MM.1S (cell line): ENCODE measurements at regions not wholly inside any gene's neighbourhood (a gene's known extent, or its start where the extent isn't known, plus 50 kb on each side); places are given as distances from the start of the nearest gene placed in this dataset.
"Not testable (repeated sequence)": the region's sequence is repeated elsewhere in the genome, so short reads cannot be mapped to it uniquely, and the experiment has no call there.

Experiments used
- DNase-seq: peaks from one replicate; pipeline ENCODE4 v3.0.0-alpha.2; 2015
- H2AFZ ChIP-seq: fragments of 300-600 bp; sonication (generic); 2 replicates; pipeline ENCODE4 v1.6.0; 2016; ENCODE audit warnings: antibody characterized with exemption, low read length
- H3F3A ChIP-seq: fragments of 300-600 bp; sonication (generic); 2 replicates; pipeline ENCODE4 v1.6.1; 2016; ENCODE audit warnings: mild to moderate bottlenecking, antibody characterized with exemption, low read length, moderate library complexity, mixed read lengths; ENCODE audit not compliant: insufficient read depth
- H3K27ac ChIP-seq: fragments of 300-600 bp; sonication (generic); 2 replicates; pipeline ENCODE4 v1.5.1; 2016; ENCODE audit warnings: mild to moderate bottlenecking, low read length
- H3K27me3 ChIP-seq: fragments of 300-600 bp; sonication (generic); replicated peaks from 2 replicates; pipeline ENCODE4 v1.6.0; 2016; ENCODE audit warnings: low read length; ENCODE audit not compliant: insufficient read depth
- H3K36me3 ChIP-seq: fragments of 300-600 bp; sonication (generic); replicated peaks from 2 replicates; pipeline ENCODE4 v1.6.1; 2016; ENCODE audit warnings: mild to moderate bottlenecking, low read length, mixed read lengths; ENCODE audit not compliant: insufficient read depth
- H3K4me1 ChIP-seq: fragments of 300-600 bp; sonication (generic); 2 replicates; pipeline ENCODE4 v1.6.1; 2016; ENCODE audit warnings: low read length, mixed read lengths
- H3K4me2 ChIP-seq: fragments of 300-600 bp; sonication (generic); 2 replicates; pipeline ENCODE4 v1.6.0; 2016; ENCODE audit warnings: low read depth, low read length
- H3K4me3 ChIP-seq: fragments of 300-600 bp; sonication (generic); 2 replicates; pipeline ENCODE4 v1.5.1; 2016; ENCODE audit warnings: low read length, mixed read lengths
- H3K79me2 ChIP-seq: fragments of 300-600 bp; sonication (generic); 2 replicates; pipeline ENCODE4 v1.6.1; 2016; ENCODE audit warnings: mixed run types, low read length, mixed read lengths
- H3K9ac ChIP-seq: fragments of 300-600 bp; sonication (generic); 2 replicates; pipeline ENCODE4 v1.6.1; 2016; ENCODE audit warnings: low read length, mixed read lengths
- H3K9me2 ChIP-seq: fragments of 300-600 bp; sonication (generic); replicated peaks from 2 replicates; pipeline ENCODE4 v1.6.1; 2016; ENCODE audit warnings: mild to moderate bottlenecking, low read length, mixed read lengths; ENCODE audit not compliant: insufficient read depth
- H3K9me3 ChIP-seq: fragments of 300-600 bp; sonication (generic); replicated peaks from 2 replicates; pipeline ENCODE4 v1.6.1; 2016; ENCODE audit warnings: mild to moderate bottlenecking, low read length, mixed read lengths; ENCODE audit not compliant: insufficient read depth
- H4K20me1 ChIP-seq: fragments of 300-600 bp; sonication (generic); 2 replicates; pipeline ENCODE4 v1.6.1; 2016; ENCODE audit warnings: mild to moderate bottlenecking, low read length, moderate library complexity, mixed read lengths; ENCODE audit not compliant: insufficient read depth
- EZH2 ChIP-seq: fragments of 300-600 bp; sonication (generic); optimal IDR thresholded peaks from 2 replicates; pipeline ENCODE3; 2017; ENCODE audit warnings: low read depth, mild to moderate bottlenecking, antibody characterized with exemption, low read length, mixed read lengths
- EZH2phosphoT487 ChIP-seq: fragments of 300-600 bp; sonication (generic); IDR thresholded peaks from 2 replicates; pipeline ENCODE4 v1.6.1; 2018; ENCODE audit warnings: antibody characterized with exemption, low read length
- TF ChIP-seq, protein P1 (sequence below): fragments of 300-600 bp; sonication (generic); IDR thresholded peaks from 2 replicates; pipeline ENCODE4 v1.5.1; 2016; ENCODE audit warnings: antibody characterized with exemption, low read length, mixed read lengths

- no peaks in the 10 kb centered on the region for H4K20me1 ChIP-seq
- no peak overlapping the region for H3K4me2 ChIP-seq
- no peaks in the 10 kb centered on the region for H3K36me3 ChIP-seq
- H3K9me3 ChIP-seq, result no peaks in the 10 kb centered on the region
- DNase-seq, result no peak
- H3K9ac ChIP-seq, result no peak overlapping the region
- no peak overlapping the region for H2AFZ ChIP-seq
- no peaks in the 10 kb centered on the region for H3K79me2 ChIP-seq
- TF ChIP-seq, protein P1, sequence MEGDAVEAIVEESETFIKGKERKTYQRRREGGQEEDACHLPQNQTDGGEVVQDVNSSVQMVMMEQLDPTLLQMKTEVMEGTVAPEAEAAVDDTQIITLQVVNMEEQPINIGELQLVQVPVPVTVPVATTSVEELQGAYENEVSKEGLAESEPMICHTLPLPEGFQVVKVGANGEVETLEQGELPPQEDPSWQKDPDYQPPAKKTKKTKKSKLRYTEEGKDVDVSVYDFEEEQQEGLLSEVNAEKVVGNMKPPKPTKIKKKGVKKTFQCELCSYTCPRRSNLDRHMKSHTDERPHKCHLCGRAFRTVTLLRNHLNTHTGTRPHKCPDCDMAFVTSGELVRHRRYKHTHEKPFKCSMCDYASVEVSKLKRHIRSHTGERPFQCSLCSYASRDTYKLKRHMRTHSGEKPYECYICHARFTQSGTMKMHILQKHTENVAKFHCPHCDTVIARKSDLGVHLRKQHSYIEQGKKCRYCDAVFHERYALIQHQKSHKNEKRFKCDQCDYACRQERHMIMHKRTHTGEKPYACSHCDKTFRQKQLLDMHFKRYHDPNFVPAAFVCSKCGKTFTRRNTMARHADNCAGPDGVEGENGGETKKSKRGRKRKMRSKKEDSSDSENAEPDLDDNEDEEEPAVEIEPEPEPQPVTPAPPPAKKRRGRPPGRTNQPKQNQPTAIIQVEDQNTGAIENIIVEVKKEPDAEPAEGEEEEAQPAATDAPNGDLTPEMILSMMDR, result no peak
- no peak for TF ChIP-seq EZH2
- no peaks in the 10 kb centered on the region for H3F3A ChIP-seq
- no peak overlapping the region for H3K27ac ChIP-seq
- no peaks in the 10 kb centered on the region for H3K4me1 ChIP-seq
- no peaks in the 10 kb centered on the region for H3K27me3 ChIP-seq
- no peaks in the 10 kb centered on the region for H3K9me2 ChIP-seq
- no peak overlapping the region for H3K4me3 ChIP-seq
Observed at GRCh38 chr1:143667730-143668129, 304.1 kb downstream of the FAM72C start.

GRCh38 chr1:143666851-143667250 lies 304.9 kb downstream of the FAM72C start:
- no peaks in the 10 kb centered on the region for H3F3A ChIP-seq
- no peaks in the 10 kb centered on the region for H3K9me3 ChIP-seq

DNA sequence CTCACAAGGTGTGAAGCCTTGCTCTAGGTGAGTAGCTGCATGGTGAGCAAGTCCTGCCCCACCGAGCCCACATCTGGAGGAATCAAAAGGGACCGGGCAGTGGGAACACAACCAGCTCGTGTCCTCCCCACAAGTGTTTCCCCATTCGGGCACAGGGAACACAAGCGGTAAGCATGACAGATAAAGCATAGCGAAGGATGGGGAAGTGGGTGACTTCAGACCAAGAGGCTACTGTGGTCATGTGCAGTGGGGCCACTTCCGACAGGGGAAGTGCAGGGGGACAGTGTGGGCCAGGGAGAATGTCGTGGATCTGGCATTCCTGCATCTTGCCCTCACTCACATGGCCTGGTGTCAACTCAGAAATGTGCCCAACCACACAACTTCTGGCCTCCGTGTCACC lies 306.2 kb downstream of the FAM72C start:
- Histone ChIP-seq H3K27me3 (no peaks in the 10 kb centered on the region), H3K79me2 (no peaks in the 10 kb centered on the region)

More at GRCh38 chr1:143666851-143667250, 304.9 kb downstream of the FAM72C start:
- no peaks in the 10 kb centered on the region for H4K20me1 ChIP-seq
- H2AFZ ChIP-seq, result no peak overlapping the region
- H3K79me2 ChIP-seq, result no peaks in the 10 kb centered on the region
- H3K9me2 ChIP-seq, result no peaks in the 10 kb centered on the region
- H3K4me2 ChIP-seq, result no peak overlapping the region
- TF ChIP-seq, protein P1, result no peak
- TF ChIP-seq EZH2phosphoT487, result no peak
- no peak for TF ChIP-seq EZH2
- no peaks in the 10 kb centered on the region for H3K4me1 ChIP-seq
- H3K36me3 ChIP-seq, result no peaks in the 10 kb centered on the region
- no peak overlapping the region for H3K4me3 ChIP-seq
- H3K27me3 ChIP-seq, result no peaks in the 10 kb centered on the region
- no peak for DNase-seq
- H3K27ac ChIP-seq, result no peak overlapping the region
- no peak overlapping the region for H3K9ac ChIP-seq

GRCh38 chr1:143663056-143663455 lies 308.7 kb downstream of the FAM72C start:
- not testable (repeated sequence) for DNase-seq, H3K9ac ChIP-seq, H3K4me2 ChIP-seq, H3K9me2 ChIP-seq, H4K20me1 ChIP-seq, H3K36me3 ChIP-seq, H3K4me3 ChIP-seq, H3K4me1 ChIP-seq, H3F3A ChIP-seq, H3K27me3 ChIP-seq, H3K9me3 ChIP-seq, H3K79me2 ChIP-seq, H3K27ac ChIP-seq, H2AFZ ChIP-seq

More for the DNA sequence above, 306.2 kb downstream of the FAM72C start:
- Histone ChIP-seq H3K36me3 (no peaks in the 10 kb centered on the region), H3K4me1 (no peaks in the 10 kb centered on the region), H3F3A (no peaks in the 10 kb centered on the region), H3K9ac (no peak overlapping the region), H2AFZ (no peak overlapping the region), H3K4me3 (no peak overlapping the region), H3K27ac (no peak overlapping the region), H3K4me2 (no peak overlapping the region), H3K9me2 (no peaks in the 10 kb centered on the region), H4K20me1 (no peaks in the 10 kb centered on the region), H3K9me3 (no peaks in the 10 kb centered on the region)
- DNase-seq, result no peak
- TF ChIP-seq, protein P1, result no peak
- no peak for TF ChIP-seq EZH2
- no peak for TF ChIP-seq EZH2phosphoT487
